Stimulated activated CD4-positive, alpha-beta T cell treated with anti-CD3 and anti-CD28 coated beads, Interleukin-1b, Interleukin-23, amount 100 ng/mL, for 24 hours (primary cell): ENCODE measurements at regions not wholly inside any gene's neighbourhood (a gene's known extent, or its start where the extent isn't known, plus 50 kb on each side); places are given as distances from the start of the nearest gene placed in this dataset.

Experiments used
- DNase-seq, 4 experiments: peaks; one replicate each; pipeline ENCODE4 v3.0.0-alpha.2; 2020; ENCODE audit warnings: low read depth in 4 of 4, low spot score in 1 of 4

GRCh38 chr13:104314926-104315535, 1248.8 kb upstream of the SLC10A2 start:
- DNase-seq: no peak

GRCh38 chr13:104314321-104314720, 1248.1 kb upstream of the SLC10A2 start:
- DNase-seq: no peak

DNA sequence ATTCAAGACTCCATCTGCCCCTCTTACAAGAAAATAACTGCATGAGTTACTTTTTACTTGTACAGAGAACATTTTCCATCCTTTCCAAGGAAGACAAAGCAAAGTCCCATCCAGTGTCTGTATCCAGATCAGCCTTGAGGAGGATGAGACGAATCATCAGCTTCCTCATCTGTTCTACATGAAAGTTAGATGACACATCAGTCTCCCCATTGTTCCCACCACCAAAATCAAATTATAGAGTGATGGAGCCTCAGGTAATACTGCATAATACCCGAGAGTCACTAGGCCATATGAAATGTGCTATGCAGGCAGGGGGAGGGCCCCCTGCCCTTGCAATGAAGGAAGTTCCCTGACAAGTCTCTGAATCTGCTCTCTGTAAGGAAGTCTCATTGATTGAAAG, 1244.6 kb upstream of the SLC10A2 start:
- no peak for DNase-seq

- no peak for DNase-seq
Observed at GRCh38 chr13:104309431-104309830, 1243.2 kb upstream of the SLC10A2 start.

- DNase-seq: no peak
Observed at GRCh38 chr13:104301171-104301975, 1235.2 kb upstream of the SLC10A2 start.

DNA sequence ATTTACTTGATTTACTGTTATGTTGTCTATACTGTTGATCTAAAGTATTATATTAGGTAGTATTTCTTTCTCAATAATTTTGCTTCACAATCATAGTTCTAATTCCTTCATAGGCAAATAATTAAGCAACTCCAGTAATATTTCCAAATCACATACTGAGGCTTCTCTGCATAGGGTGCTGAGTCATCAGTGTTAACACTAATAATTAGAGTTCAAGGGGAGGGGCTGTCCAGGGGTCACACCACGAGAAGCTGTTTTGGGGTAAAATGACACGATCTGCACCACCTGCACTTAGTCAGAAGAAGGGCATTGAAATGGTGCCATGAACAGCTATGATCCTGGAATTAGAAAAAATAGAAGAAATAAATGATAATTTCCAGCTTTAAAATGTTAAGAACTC, 1230.9 kb upstream of the SLC10A2 start:
- DNase-seq: no peak

- DNase-seq: no peak
Observed at GRCh38 chr13:104296286-104296685, 1230.1 kb upstream of the SLC10A2 start.

- DNase-seq: no peak
Observed at GRCh38 chr13:104295537-104295936, 1229.3 kb upstream of the SLC10A2 start.

GRCh38 chr13:104289400-104289799, 1223.2 kb upstream of the SLC10A2 start:
- DNase-seq: no peak

- no peak for DNase-seq
Observed at GRCh38 chr13:104288496-104288895, 1222.3 kb upstream of the SLC10A2 start.

DNA sequence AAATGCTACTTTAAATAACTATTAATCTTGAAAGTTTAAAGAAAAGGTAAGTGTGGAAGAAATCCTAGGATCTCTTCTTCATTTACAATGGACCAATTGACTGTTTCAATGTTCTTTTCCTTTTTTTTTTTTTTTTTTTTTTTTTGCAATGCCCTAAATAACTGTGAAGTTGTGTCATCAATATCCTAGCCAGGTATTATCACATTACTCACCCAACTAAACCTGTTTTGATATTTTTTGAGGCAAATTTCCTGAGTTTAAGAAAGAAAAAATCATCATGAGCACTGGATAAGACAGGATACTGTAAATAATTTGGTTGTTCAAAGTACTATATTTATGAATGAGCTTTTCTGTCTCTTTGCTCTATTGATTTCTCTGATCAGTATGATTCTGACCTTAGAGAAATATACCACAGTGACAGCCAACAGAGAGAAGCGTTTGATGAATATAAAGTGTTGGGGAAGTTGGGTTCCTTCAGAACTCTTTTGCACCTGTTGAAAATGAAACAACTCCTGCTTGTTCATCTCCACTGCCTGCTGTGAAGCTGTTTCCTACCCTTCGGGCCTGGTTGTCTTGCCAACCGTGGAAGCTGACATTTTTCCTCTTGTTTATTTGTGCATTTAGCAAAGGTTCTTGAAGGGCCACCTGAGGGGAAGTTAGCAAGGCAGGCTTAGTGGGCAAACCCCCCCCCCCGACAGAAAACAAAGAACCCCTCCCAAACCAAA, 1220.5 kb upstream of the SLC10A2 start:
- DNase-seq: no peak

GRCh38 chr13:104281910-104282309, 1215.7 kb upstream of the SLC10A2 start:
- DNase-seq: no peak

DNA sequence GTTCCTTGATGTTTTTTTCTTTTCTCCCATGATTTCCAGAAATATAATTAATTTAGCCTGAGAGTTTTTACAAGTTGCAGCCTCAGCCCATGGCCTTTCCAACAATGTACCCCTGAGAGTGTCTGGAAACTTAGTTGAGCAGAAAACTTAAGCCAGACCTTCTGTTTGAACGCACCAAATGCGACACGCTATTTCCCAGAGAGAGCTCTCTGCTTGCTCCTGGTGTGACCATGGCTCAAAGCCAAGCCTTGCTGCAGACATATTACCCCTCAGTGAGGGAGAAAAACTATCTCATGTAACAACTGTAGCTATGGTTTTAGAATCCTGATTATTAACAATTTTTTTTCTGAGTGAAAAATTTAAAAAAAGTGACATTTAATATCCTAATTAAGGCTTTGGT, 1204.5 kb upstream of the SLC10A2 start:
- DNase-seq: no peak

DNA sequence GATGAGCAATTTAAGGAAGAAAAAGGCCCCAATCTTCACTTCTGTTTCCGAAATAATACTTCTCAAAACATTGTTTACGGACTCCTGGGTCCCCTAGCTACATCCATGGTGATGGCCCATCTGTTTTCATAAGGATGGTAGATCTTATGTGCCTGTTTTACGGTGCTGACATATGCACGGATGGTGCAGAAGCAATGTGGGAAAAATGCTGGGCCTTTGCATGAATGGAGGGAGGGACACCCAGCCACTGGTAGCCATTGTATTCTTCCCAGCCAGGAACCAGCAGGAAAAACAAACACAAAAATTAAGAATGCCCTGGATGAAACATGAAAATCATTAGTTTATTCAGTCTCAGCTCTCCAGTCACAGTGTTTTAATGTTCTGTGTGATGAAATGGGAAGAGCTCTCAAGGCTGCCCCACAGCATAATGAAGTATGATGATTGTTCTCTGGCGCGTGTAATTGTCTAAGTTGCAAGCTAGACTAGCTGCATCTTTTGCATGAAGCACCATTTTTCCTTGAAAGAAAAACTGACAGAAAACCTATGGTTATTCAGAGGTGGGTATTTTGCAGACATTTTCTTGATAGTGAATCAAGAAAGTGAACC, 1201.1 kb upstream of the SLC10A2 start:
- DNase-seq: no peak

GRCh38 chr13:104256701-104257100, 1190.5 kb upstream of the SLC10A2 start:
- DNase-seq: no peak

DNA sequence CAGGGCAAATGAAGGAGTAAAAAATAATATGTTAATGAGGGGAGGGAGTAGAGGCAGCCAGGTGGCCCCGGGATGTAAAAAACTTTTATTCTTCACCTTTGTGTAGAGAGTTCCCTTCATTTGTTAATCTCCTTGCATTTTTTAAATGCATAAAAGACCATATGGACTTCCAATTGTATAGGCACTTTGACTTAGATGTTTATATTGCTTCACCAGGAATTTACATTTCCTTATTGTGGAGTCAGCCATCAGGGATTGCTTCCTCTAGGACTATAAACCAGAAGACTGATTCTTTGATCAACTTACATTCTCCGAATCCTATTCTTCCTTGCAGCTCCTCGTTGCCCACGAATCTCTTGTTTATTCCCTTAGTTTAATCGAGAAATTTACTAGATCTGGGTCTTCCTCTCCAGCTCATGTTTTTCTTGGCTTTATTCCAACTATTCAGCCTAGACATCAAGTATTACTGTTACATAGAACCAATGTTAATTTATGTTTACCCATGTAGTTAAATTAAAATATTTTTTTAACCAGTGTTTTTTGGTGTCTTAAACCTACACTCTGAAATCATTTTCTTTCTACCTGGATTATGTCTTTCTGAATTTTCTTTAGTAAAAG, 1187.0 kb upstream of the SLC10A2 start:
- no peak for DNase-seq

DNA sequence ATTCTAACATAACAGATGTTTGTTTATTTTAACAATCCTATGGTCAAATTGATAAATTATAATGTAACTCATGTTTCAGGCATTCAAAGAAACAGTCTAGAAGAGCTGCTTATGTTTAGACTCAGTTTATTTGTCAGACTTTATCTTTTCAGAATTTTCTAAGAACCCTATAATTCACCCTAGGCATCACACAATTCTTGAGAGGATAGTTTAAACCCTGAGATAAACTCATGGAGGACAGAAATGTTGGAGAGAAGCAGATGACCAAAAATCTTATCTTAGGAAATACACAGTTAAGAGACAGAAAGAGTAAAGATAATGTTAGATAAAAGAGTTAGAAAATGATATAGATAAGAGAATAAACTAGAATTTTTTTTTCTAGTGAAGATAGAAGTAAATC, 1185.7 kb upstream of the SLC10A2 start:
- no peak for DNase-seq

DNA sequence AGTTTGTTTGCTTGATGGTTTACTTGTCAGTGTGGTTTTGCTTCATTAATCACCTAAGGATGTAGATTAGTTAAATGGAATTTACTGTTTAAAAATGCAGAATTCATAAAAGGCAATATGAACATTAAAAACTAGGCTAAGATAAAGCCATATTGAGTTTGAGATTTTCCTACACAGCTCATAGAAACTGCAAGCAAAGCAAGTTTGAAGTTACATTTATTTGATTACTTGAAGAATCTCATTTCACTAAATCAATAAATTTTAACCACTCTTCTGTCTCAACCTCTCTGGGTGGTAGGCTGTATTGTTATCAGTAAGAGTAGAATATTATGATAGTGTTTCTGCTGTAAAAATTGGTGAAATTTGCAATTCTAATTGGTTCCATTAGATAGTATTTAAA, 1180.7 kb upstream of the SLC10A2 start:
- no peak for DNase-seq

DNA sequence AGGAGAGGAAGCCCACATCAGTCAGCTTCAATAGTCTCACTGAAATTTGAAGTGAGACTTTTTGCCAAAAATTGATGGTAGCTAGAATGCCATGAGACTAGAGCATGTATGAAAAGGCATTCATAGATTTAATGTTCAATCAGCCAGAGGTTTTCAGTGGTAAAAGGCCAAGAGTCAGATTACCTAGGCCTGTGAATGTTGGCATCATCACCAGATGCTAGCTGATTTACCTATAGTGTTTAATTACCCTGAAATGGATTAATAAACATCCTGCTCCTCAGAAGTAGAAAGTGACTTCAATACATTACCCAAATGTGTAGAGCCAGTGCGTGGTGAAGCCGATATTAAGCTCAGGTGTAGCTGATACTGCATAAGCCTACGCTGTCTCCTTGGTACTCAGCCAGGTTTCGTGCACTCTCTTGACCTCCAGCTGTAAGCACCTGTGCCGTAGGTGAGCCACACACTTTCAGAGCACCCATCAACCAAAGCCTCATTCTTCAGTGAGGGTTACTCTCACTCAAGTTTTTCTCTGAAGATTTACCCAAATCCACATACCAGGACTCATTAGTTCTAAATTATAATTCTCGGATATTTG, 1140.3 kb upstream of the SLC10A2 start:
- no peak for DNase-seq

GRCh38 chr13:104204177-104204576, 1138.0 kb upstream of the SLC10A2 start:
- no peak for DNase-seq

DNA sequence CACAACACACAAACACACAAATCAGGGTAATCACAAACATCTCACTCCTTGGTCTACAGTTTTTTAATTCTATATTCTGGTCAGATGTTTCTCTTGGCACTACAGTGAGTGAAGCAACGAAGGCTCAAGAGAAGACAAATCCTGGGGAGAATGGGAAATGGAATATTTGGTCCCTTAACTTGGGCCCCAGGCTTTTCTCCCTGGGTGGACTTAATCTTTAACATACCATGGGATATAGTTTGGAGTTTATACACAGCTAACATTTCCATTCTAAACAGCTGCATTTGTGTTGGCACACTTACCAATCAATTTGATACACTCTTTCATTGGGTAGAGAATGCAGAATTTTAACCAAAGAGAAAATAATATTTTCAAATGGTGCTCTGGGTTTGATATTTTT, 1132.6 kb upstream of the SLC10A2 start:
- no peak for DNase-seq
